SIG-M5 treated with dmso at 0.1 percent for 504 hours (cell line): ENCODE measurements at regions not wholly inside any gene's neighbourhood (a gene's known extent, or its start where the extent isn't known, plus 50 kb on each side); places are given as distances from the start of the nearest gene placed in this dataset.
A peak's percentile ranks its signal among the peaks of the same experiment; 100 is the strongest.

ENCODE experiments used
- DNase-seq: peaks from one replicate; lab custom pipeline; 2025; ENCODE audit not compliant: unreplicated experiment; lab: John Stamatoyannopoulos, UW

- DNase-seq, result no peak
Observed at GRCh38 chr12:87794854-87795253, 234.3 kb downstream of the C12orf50 start.

- DNase-seq, result no peak
Observed at GRCh38 chr12:87793131-87793530, 236.1 kb downstream of the C12orf50 start.

DNA sequence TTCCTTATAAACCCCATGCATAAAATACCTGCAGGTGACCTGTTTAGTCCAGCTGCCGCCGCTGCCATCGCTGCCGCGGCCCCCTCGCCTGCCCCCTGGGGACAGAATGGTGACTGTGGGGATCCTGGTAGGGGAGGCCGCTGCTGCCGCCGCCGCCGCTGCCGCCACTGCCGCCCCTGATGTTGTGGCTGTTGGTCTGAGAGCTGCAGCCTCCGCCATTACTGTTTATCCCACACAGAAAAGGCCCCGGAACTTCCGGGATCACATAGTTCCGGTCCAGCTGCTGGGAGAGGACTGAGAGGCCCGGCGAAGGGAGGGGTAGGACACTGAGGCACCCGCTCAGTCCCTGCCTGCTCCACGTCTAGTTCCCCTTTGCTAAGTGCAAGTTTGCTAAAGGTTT is 244.9 kb downstream of the C12orf50 start:
- DNase-seq, result no peak

DNA sequence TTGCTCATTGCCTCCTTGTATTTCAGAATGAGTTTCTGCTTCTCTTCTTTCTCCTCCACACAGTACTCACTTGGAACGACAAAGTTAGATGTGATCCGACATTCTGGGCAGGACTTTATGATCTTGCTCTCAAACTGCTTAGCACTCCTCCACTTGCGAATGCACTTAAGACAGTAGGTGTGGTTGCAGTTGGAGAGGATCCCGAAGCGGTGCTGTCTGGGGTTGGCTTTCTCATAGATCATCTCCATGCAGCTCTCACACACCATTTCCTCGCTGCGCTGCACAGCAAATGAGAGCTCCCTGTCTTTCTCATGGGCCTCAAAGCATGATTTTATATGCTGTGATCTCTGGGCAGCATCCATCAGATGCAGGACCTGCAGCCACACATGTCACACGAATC is 245.7 kb downstream of the C12orf50 start:
- DNase-seq, result no peak

GRCh38 chr12:87782838-87783237 is 246.4 kb downstream of the C12orf50 start:
- DNase-seq, result no peak

DNA sequence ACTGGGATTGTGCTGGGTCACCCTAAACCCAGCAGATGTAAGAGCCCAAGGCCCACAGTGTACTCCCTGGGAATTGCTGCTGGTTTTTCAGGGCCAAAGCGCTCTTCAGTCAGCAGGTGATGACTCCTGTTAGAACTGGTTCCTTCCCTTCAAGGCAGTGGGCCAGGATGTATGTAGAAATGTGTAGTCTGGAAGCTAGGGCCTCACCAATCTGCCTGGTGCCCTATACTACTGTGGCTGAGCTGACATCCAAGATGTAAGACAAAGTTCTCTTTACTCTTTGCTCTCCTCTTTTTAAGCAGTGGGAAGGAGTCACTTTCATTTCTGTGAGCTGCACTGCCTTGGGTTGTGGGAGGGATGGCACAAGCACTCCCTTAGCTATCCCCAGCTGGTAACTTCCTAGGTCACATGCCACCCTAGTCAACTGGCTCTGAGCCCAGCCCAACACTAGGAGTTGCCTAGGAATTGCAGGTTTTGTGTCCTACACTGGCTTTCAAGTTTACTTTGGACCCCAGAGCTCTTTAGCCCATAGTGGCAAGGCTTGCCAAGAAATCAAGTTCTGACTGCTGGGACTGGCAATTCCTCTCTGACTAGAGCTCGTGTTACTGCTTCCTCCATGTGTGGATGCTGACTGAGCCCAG is 249.2 kb downstream of the C12orf50 start:
- no peak for DNase-seq

- no peak for DNase-seq
Observed at GRCh38 chr12:87779016-87779415, 250.2 kb downstream of the C12orf50 start.

- DNase-seq, result no peak
Observed at GRCh38 chr12:87778065-87778464, 251.1 kb downstream of the C12orf50 start.

- DNase-seq, result no peak
Observed at GRCh38 chr12:87775784-87776183, 253.4 kb downstream of the C12orf50 start.

GRCh38 chr12:87775051-87775450 is 254.2 kb downstream of the C12orf50 start:
- no peak for DNase-seq

- DNase-seq, result no peak
Observed at GRCh38 chr12:87772401-87772800, 256.8 kb downstream of the C12orf50 start.

- no peak for DNase-seq
Observed at GRCh38 chr12:87768501-87769287, 260.5 kb downstream of the C12orf50 start.

DNA sequence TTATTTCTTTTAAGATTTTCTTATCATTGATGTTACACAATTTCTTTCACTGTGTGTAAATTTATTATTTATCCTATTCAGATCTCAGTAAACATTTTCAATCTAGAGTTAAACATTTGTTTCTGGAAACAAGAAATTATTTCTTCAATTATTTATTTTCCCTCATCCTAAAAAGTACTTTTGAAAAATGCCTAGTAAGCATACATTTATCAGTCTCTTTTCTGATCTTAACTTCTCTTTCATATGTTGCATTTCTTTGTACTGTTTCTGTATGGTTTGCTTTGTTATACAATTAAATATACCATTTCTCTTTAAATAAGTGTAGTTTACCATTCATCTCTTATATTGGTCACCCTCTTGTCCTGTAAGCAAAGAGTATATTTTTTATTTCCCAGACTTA is 263.2 kb downstream of the C12orf50 start:
- no peak for DNase-seq

GRCh38 chr12:87760943-87761342 is 268.3 kb downstream of the C12orf50 start:
- DNase-seq, result no peak

DNA sequence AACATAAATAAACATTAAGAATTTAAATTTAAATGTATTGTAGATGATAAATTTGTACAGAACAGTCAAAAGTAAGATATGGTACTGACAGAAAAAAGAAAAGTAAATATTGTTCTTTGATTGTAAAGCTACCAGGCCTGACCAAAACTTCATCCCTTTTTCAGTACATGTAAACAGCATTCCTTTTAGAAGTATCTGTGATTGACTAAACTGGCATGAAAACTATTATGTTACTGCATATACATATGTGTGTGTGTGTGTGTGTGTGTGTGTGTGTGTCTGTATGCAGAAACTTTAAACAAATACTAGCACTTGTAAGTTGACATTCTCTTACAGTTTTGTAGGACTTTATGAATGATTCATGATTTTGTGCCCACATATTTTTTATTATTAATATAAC is 270.9 kb downstream of the C12orf50 start:
- DNase-seq, result no peak

DNA sequence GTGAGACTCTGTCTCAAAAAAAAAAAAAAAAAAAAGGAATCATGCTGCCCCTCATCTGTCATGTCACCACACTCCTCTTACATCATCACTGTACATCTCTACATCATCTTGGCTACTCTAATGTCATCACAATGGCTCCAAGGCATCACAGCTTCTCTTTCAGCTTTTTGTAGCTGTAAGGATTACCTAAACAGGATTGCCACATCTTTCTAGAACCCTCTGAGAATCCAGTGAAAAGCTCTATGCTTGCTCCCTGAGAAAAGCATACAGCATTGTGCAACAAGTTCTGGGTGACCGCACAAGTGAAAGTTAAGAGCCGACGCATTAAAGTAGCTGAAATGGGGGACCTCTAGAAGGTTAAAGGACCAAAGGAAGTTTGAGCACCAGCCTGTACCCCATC is 272.5 kb downstream of the C12orf50 start:
- DNase-seq, result no peak

DNA sequence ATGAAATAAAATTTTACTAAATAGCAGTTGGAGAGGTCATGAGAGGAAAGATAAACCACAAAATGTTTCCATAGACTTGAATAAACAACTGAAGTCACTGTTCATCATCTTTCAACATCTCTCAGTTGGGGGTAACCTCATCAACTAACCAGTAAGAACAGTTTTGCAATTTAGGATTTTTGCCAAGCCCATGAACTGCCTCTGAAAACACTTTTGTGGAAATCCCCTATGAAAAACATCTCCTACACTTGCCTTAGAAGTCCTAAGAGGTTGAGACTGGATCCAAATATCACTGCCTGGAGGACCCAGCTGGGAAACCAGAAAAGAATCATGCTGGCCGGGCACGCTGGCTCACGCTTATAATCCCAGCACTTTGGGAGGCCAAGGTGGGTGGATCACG is 273.1 kb downstream of the C12orf50 start:
- peak; percentile 20 for DNase-seq

DNA sequence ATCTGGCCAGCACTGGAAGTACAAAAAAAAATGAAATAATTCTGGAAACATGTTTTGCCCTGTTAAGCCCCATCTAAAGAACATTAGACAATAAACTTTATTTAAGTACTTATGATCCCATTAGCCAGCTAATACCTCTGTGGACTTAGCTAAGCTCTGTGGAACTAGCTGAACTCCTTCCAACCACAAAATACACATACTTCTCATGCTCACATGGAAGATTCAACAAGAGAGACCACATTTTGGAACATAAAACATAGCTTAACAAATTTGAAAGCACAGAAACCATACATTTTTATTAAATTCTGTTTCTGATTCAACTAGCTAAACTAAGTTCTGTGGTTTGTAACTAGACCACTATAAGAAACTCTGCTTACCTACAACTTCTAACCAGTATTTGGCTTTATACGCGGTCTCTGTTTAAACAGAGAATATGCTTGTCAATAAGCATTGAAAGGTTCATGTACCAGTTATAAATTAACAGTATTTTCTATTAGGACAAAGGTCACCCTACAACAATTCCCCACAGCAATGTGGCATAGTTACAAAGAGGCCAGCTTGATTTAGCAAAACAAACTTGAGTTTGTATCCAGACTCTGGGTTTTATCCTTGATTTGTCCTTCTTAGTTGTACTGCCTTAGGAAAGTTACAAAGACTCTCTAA is 300.1 kb downstream of the C12orf50 start:
- DNase-seq, result no peak

- no peak for DNase-seq
Observed at GRCh38 chr12:87720967-87721366, 308.2 kb downstream of the C12orf50 start.

- DNase-seq, result no peak
Observed at GRCh38 chr12:87704374-87704773, 324.8 kb downstream of the C12orf50 start.

GRCh38 chr12:87690236-87690810 is 338.9 kb downstream of the C12orf50 start:
- no peak for DNase-seq

- no peak for DNase-seq
Observed at GRCh38 chr12:87689196-87689595, 340.0 kb downstream of the C12orf50 start.
